SU-DHL-6 (cell line): ENCODE measurements at regions not wholly inside any gene's neighbourhood (a gene's known extent, or its start where the extent isn't known, plus 50 kb on each side); places are given as distances from the start of the nearest gene placed in this dataset.

ENCODE experiments used
- H2AFZ ChIP-seq: fragments of 200-600 bp; sonication (generic); 2 replicates; pipeline ENCODE4 v1.6.1; 2014; ENCODE audit warnings: low read depth, mild to moderate bottlenecking, moderate library complexity, mixed read lengths, antibody characterized with exemption, low read length; ENCODE audit not compliant: severe bottlenecking
- H3F3A ChIP-seq: fragments of 200-600 bp; shearing (Covaris generic); 2 replicates; pipeline ENCODE4 v1.6.0; 2016; ENCODE audit warnings: antibody characterized with exemption, mild to moderate bottlenecking; ENCODE audit not compliant: insufficient read depth
- H3K27ac ChIP-seq: fragments of 200-600 bp; sonication (generic); 2 replicates; pipeline ENCODE4 v1.5.1; 2016; ENCODE audit warnings: low read depth, mild to moderate bottlenecking, low read length, moderate library complexity, mixed read lengths
- H3K27me3 ChIP-seq: fragments of 200-600 bp; sonication (generic), shearing (Covaris generic); 2 replicates; pipeline ENCODE4 v1.6.0; 2014; ENCODE audit warnings: mild to moderate bottlenecking, low read length
- H3K36me3 ChIP-seq: fragments of 200-600 bp; sonication (generic); 2 replicates; pipeline ENCODE4 v1.6.1; 2014; ENCODE audit warnings: mild to moderate bottlenecking, low read length, mixed read lengths
- H3K4me2 ChIP-seq: fragments of 300-600, 200-600 bp; shearing (Covaris generic), sonication (generic); 2 replicates; pipeline ENCODE4 v1.6.0; 2014; ENCODE audit warnings: low read length, low read depth, mild to moderate bottlenecking; ENCODE audit not compliant: poor library complexity, severe bottlenecking
- H3K4me3 ChIP-seq: fragments of 200-600 bp; sonication (generic); 2 replicates; pipeline ENCODE4 v1.5.1; 2014; ENCODE audit warnings: antibody characterized with exemption, low read length, mild to moderate bottlenecking, mixed read lengths; ENCODE audit not compliant: insufficient read depth, poor library complexity, severe bottlenecking
- H3K79me2 ChIP-seq: fragments of 200-600 bp; sonication (generic); 2 replicates; pipeline ENCODE4 v1.6.1; 2014; ENCODE audit warnings: mild to moderate bottlenecking, low read length, moderate library complexity; ENCODE audit not compliant: insufficient read depth
- H3K9ac ChIP-seq: fragments of 200-600 bp; sonication (generic); 2 replicates; pipeline ENCODE4 v1.7.0; 2014; ENCODE audit warnings: mild to moderate bottlenecking, low read length
- H3K9me2 ChIP-seq: fragments of 200-600 bp; sonication (generic); replicated peaks from 2 replicates; pipeline ENCODE4 v1.6.1; 2014; ENCODE audit warnings: low read length; ENCODE audit not compliant: insufficient read depth
- H3K9me3 ChIP-seq: fragments of 200-600 bp; sonication (generic); 2 replicates; pipeline ENCODE4 v1.6.1; 2014; ENCODE audit warnings: low read length, mixed read lengths; ENCODE audit not compliant: insufficient read depth
- H4K20me1 ChIP-seq: fragments of 200-600 bp; sonication (generic); 2 replicates; pipeline ENCODE4 v1.6.1; 2014; ENCODE audit warnings: low read depth, mild to moderate bottlenecking, antibody characterized with exemption, low read length, moderate library complexity, mixed read lengths
- CTCF ChIP-seq: fragments of 200-600 bp; sonication (generic); IDR thresholded peaks from one replicate; pipeline ENCODE4 v1.5.1; 2017; ENCODE audit warnings: antibody characterized with exemption, mild to moderate bottlenecking, low read length, moderate library complexity; ENCODE audit not compliant: insufficient read depth, poor library complexity, severe bottlenecking
- EZH2phosphoT487 ChIP-seq: fragments of 200-600 bp; sonication (generic), shearing (Covaris generic); conservative IDR thresholded peaks from 2 replicates; pipeline ENCODE4 v1.6.1; 2018; ENCODE audit warnings: mild to moderate bottlenecking, antibody characterized with exemption, low read length, moderate library complexity, mixed read lengths

GRCh38 chr18:61734396-61734795 is 158.4 kb downstream of the RNF152 start:
- H3K9me3 ChIP-seq = no peaks in the 10 kb centered on the region
- no peaks in the 10 kb centered on the region for H3K27me3 ChIP-seq
- no peaks in the 10 kb centered on the region for H3K79me2 ChIP-seq
- no peaks in the 10 kb centered on the region for H3K36me3 ChIP-seq
- no peaks in the 10 kb centered on the region for H3F3A ChIP-seq
- H4K20me1 ChIP-seq = no peaks in the 10 kb centered on the region
- no peaks in the 10 kb centered on the region for H3K9me2 ChIP-seq
- no peak overlapping the region for H3K4me2 ChIP-seq
- no peak overlapping the region for H2AFZ ChIP-seq
- no peak overlapping the region for H3K9ac ChIP-seq
- TF ChIP-seq CTCF = no peak
- TF ChIP-seq EZH2phosphoT487 = no peak
- H3K27ac ChIP-seq = no peak overlapping the region
- no peak overlapping the region for H3K4me3 ChIP-seq

GRCh38 chr18:61732854-61733253 is 160.0 kb downstream of the RNF152 start:
- Histone ChIP-seq H3K36me3 (no peaks in the 10 kb centered on the region), H3K27me3 (no peaks in the 10 kb centered on the region), H3K4me3 (no peak overlapping the region), H3K9ac (no peak overlapping the region), H3K79me2 (no peaks in the 10 kb centered on the region), H3F3A (no peaks in the 10 kb centered on the region), H3K4me2 (no peak overlapping the region), H3K9me2 (no peaks in the 10 kb centered on the region), H2AFZ (no peak overlapping the region), H4K20me1 (no peaks in the 10 kb centered on the region), H3K9me3 (no peaks in the 10 kb centered on the region), H3K27ac (no peak overlapping the region)
- TF ChIP-seq CTCF (no peak), EZH2phosphoT487 (no peak)

- Histone ChIP-seq H3K9me2 (no peaks in the 10 kb centered on the region), H3K4me2 (no peak overlapping the region), H3K27ac (no peak overlapping the region), H3K79me2 (no peaks in the 10 kb centered on the region), H3K4me3 (no peak overlapping the region), H2AFZ (no peak overlapping the region), H3K27me3 (no peaks in the 10 kb centered on the region), H3K9ac (no peak overlapping the region), H3F3A (no peaks in the 10 kb centered on the region), H3K9me3 (no peaks in the 10 kb centered on the region), H4K20me1 (no peaks in the 10 kb centered on the region), H3K36me3 (no peaks in the 10 kb centered on the region)
- TF ChIP-seq EZH2phosphoT487 (no peak), CTCF (no peak)
Measured at GRCh38 chr18:61731693-61732376, 161.0 kb downstream of the RNF152 start.
